Stimulated activated CD4-positive, alpha-beta T cell treated with anti-CD3 and anti-CD28 coated beads, Interleukin-2, amount 100 ng/mL, for 4 hours (primary cell): ENCODE measurements at regions not wholly inside any gene's neighbourhood (a gene's known extent, or its start where the extent isn't known, plus 50 kb on each side); places are given as distances from the start of the nearest gene placed in this dataset.

ENCODE experiments used
- DNase-seq: peaks from one replicate; pipeline ENCODE4 v3.0.0-alpha.2; 2020; ENCODE audit warnings: low read depth

DNA sequence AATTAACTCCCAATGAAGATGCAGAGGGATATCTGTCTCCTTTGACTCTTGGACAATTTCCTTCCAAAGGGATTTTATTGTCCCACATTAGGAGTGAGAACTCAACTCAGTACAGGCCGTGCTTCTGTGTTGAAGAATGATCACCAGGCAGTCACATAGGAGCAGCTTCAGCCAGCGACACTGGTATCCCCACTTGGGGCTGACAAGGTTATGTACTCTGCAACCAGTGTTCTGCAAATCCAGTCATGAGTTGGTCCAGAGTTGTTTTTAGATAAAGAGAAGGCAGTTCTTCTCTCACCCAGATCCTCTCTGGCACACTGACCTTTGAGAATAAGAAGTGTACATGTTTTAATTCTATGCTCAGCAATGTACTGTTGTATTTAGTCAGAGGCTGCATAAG, 415.8 kb downstream of the SETD4 start:
- DNase-seq = no peak

DNA sequence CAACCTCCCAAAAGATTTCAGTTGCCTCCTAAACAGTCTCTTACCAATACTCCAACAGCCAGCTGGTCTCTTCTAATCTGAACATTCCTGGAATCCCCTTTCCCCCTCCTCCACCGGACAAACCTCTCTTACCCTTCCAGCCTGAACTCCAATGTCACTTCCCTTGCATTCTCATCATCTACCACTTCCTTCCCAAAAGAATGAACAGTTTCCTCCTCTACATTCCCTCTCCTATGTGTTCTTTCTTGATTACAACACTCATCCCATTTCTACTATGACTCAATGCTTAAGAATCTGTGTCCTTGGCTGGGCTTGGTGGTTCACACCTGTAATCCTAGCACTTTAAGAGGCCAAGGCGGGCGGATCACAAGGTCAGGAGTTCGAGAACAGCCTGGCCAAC, 417.1 kb downstream of the SETD4 start:
- DNase-seq = no peak

DNA sequence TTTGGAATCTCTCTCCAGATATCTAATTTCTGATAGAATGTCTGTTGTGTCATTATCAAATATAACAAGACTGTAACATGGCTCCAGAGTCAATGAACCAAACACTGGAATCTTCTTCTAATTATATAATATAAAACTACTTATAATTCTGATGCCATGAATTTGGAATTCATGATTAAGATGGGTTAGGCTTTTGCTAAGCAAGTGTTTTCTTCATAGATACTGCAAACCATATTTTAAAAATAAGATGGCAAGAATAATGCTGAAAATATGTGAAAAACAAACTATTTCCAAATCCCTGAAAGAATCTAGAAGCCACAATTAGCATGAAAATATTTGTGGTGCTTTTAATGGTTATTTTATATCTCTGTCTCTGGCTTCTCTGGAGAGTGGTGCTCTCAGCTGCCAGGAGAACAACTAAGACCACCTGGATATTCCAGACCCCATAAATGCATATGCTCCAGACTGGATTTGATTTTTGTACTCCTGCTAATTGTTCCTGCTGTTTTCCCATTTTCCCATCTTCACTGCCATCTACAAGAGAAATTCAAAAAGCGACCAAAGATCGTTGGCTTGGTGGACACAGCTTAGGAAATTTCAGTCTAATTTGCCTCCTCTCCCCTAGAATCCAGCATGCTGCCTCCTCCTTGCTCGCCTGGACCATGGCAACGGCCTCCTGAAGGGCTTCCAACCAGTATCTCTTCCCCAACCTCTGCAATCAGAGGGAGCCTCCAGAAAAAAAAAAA, 418.9 kb downstream of the SETD4 start:
- DNase-seq = no peak

DNA sequence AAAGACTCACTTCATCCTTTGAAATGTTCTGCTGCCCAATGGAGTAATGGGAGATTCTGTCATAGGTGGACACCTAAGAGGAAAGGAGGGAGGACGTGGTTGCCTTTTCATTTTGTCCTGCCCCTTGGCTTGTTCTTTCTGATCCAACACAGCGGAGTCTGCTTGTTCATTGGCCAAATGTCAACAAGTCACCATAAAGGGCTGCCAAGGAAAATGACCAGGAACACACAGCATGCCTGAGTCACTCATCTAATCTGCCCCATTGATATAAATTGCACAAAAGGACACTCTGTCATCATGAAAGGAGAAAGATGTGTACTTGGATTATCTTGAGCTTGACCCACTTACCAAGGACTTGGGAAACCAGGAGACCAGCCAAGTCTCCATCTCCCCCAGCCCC, 422.9 kb downstream of the SETD4 start:
- DNase-seq = no peak

DNA sequence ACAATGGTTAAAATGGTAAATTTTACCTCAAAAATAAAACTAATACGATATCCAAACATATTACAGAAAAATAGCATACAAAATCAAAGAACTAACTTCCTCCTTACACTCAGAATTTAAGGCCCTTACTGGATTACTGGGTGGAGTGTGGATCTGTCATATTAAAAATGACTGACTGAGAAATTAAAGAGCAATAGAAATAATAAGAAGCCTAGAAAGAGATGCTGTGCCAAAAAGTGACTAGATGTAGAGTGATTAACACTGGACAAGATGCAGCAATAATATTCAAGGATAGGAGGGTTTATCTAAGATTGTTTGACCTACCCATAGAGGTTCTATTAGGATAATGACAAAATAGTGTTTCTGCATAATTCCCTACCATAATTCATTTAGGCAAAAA, 424.3 kb downstream of the SETD4 start:
- no peak for DNase-seq

DNA sequence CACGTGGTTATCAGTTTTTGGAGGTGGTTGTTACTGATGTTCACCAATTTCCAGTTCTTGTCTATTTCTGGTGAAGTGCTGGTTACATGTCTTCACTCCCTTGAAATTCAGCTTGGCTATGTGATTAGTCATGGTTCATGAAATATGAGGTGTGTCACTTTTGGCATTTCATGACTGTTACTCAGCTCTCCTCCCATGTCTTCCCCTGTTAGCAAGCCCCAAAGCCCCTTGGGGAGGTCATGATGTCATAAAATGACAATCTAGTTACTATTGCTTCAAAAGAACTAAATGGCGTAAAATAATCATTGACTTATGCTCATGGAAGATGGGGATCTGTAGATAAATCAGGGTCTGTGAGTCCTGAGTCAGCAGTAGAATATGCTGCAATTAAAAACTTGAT, 425.1 kb downstream of the SETD4 start:
- DNase-seq = no peak

DNA sequence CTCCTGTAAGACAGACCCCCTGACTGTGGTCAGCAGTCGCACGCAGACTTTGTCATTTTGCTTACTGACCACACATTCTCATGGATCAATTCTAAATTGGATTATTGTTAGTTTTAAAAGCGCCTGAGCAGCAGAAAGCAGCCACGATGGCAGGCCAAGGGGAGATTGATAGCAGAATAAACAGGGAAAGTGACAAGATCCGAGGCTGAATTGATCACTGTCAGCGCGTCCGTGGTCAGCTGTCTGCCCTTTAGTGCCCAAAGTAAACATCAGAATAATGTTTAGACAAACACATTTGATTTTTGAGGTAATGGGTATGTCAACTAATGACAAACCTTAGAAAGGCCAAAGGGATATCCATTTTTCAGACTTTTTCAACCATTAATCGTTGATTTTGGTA, 426.8 kb downstream of the SETD4 start:
- no peak for DNase-seq

DNA sequence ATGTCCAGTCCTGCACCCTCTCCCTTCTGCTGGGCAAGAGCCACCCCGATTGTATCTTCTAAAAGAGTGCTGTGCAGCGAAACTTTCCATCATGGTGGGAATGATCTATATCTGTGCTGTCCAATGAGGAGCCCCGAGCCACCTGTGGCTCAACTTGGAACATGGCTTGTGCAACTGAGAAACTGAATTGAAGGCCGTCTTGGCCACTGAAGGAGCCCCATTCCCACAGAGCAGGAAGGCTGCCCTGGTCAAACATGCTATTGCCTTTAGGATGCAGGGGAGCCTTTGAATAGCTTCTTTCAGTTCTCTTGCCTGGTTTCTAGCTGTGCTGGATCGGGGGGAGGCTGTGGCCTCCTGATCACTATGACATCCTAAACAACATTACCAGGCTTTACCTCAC, 427.6 kb downstream of the SETD4 start:
- DNase-seq = no peak

DNA sequence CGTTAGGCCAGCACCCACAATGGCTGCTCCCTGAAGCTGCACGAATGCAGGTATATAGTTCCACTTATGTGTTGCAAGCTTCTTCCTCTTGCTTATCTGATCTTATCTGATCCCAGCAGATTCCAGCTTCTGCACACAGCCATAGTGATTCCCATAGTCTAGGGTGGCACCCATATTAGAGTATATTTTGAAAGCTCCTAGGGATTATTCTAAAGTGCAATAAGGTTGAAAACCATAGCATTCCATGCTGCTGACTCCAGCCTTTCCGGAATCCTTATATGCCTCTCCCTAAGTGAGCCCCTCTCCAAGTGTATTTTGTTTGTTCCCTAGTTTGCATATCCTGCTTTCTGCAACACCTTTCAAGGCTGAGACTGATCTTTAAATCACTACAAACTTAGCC, 432.0 kb downstream of the SETD4 start:
- no peak for DNase-seq

DNA sequence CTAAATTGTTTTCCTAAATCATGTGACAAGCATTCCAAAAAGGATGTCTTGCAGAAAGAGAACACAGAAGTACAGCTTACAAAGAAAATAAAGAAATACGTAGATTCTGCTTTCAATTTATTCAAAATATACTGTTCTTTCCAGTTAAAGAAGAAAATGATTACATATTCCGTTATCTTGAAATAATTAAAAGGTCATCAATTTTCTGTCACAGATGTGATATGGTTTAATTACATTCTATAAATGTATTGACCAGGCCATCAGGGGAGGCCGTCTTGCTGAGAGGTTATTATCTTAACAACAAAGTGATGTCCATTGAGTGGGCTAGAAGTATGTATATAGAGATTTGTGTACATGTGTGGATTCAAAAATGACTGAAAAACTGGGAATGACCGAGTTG, 432.9 kb downstream of the SETD4 start:
- no peak for DNase-seq

DNA sequence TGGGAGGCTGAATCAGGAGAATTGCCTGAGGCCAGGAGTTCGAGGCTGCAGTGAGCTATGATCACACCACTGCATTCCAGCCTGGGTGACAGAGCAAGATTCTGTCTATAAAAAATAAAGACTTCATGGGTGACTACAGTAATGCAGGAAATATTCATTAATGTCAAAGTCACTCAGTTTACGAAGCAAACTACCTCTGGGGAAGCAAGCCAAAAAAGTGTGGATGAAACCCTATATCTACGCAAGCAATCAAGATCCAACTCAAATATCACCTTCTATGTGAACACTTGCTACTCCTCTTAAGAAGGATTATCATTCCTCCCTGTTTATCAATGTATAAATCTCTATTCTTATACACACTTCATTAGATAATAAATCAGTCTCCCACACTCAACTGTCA, 434.8 kb downstream of the SETD4 start:
- DNase-seq = no peak

DNA sequence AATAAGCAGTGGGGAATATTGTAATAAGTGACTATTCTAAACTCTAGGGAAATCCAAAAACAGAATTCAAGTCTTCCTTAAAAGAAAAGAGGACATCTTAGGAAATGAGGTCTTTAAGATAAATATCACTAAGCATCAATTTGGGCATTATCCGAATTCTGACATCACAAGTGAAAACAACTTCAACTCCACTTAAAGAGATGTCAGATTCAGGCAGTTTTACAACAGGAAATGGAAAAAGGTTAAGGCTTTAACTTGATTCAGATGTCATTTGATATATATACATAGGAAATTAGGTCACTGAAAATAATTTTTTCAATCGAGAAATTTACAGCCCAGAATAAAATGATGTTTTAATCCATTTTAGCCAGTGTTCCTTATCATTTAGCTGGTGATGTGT, 435.4 kb downstream of the SETD4 start:
- no peak for DNase-seq

DNA sequence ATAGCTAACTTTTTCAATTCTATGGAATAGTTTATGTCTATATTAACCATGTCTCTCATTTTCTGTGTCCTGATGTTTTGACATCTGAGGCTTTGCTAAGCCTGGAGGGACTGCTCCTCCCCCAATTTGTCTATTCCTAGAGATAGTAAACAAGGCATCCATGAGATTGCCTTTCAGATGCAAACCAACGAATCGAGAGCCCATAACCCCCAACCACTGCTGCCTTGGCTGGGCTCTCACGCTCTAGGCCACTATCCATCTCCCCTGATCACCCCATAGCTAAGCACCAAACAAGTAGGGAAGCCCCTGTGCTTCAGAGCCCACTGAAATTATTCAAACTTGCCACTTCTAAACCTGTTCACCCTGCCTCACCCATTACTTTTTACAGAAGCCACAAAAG, 437.7 kb downstream of the SETD4 start:
- DNase-seq = no peak

DNA sequence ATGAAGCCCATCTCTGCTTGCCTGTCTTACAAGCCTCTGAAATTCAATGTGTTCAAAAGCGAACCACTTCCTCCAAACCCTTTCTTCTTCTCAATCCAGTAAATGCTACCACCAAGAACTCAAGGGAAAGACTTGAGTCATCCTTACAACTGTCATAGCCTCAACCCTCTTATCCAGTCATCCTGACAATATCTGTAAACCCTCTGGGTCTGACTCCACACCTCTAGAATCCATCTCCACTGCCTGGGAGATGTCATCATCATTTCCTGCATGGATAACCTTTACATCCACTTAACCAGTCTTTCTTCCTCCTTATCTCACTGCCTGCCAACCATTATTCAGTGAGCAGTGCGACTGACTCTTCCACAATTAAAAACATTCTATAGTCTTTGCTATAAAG, 441.1 kb downstream of the SETD4 start:
- DNase-seq = no peak

DNA sequence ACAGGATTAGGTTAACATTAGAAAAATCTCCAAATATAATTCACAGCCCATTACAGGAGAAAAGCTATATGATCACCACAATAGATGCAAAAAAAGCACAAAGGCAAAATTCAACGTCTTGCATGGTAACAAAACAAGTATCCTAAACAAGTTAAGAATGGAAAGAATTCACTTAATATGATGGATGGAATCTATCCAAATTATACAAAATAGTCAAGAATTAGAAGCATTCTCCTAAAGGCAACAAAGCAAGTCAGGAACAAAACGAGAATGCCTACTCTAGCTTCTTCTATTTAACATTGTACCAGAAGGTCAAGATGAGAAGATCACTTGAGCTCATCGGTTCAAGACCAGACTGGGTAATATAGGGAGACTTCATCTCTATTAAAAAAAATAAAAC, 442.8 kb downstream of the SETD4 start:
- DNase-seq = no peak

DNA sequence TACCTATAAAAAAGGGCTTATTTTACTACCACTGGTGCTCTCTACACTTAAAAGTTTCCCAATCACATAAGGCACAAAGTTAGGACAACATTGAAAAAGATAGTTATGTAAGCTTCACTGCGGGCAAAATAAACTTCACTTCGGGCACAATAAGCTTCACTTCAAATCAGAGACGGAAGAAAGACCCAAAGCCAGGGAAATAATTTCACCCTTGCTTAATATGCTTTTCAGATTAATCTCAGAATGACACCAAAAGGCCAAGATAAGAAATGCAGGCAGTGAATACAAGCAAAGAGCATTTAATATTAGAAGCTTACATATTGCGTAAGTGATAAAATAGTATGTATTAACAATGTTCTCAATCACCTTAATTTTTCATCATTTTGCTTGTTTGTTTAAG, 444.2 kb downstream of the SETD4 start:
- no peak for DNase-seq

DNA sequence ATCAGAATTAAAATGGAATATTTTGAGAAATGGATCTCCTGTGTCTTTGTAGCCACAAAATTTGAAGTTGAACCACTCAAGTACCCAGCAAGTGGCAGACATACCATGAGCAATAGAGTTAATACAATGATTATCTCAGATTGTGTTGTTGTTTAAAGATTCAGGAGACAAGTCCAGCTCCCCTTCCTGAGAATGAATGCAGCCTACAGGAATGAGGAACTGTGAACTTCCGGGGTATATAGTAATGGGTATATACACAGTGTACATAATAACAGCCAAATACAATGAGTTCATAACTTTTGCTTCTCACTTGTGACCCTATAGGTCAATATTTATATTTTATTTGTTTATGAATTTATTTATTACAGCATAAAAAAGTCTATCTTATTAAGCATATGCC, 445.0 kb downstream of the SETD4 start:
- no peak for DNase-seq

DNA sequence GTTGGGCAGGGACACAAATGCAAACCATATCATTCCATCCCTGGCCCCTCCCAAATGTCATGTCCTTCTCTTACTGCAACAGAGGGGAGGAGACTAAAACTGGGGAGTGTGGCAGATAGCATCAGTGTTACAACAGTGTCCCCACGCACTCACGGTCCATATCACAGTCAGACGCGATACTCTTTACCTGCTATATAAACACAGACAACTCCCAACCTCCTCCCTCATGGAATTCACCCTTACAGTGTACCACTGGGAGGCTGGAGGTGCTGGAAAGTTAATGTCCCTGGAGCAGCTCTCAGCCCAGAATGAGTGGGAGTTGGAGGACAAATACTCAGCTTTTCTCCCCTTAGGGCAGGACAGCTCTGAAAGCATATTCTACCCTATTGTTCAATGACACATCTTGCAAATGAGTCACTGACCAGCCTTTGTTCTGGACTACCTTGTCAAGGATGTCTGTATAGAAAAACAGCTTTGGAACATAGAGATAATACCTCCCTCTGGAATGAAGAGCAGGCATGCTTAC, 445.9 kb downstream of the SETD4 start:
- DNase-seq = no peak

DNA sequence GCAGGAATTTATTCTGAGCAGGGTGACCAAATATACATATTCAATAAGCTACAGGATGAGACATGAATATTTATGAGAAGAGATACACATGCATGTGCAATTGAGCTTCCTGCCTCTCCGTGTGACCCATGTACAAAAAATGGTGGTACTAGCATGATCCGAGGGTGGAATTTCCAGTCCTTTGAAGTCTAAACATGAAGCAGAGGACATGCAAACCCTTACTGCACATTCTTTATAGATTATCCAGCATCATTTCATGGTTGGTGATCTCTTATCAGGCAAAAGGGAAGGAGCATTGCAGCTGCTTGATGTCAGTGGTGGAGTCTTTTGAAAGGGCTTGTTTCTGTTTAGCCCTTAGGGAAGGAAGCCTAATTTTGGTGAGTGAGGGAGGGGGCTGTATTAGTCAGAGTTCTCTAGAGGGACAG, 448.6 kb downstream of the SETD4 start:
- no peak for DNase-seq

DNA sequence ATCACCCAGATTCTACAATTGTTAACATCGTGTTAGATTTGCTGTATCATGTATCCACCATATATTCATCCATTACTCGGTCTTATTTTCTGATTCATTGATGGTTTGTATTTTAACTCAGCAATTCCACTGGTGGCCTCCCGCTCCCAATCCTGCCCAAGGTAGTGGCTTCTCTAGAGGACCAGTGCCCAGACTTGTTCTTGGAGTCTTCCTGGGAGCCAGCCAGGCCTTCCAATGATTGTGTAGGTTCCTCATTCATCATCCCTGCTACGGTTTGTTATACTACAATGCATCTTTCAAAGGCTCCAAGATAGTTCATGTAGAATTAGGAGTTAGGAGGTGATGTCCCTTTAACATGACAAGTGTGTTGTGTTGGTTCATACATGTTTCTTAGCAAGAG, 451.1 kb downstream of the SETD4 start:
- no peak for DNase-seq

DNA sequence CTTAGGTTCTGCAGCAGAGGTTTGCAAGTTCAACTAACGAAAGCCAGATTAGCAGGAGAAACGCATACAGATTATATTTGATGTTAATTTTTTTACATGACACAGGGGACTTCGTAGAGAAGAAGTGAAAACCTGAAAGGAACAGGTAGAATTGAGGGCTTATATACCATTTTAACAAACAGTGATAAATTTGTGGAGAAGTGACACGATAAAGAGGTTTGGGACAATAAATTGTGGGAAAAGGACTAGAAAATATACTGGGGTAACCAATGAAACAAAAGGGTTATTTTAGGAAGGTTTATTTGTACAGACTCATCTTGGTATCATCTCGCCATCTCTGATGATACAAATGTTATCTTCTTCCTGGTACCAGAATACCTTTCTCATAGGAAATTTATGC, 452.9 kb downstream of the SETD4 start:
- no peak for DNase-seq

DNA sequence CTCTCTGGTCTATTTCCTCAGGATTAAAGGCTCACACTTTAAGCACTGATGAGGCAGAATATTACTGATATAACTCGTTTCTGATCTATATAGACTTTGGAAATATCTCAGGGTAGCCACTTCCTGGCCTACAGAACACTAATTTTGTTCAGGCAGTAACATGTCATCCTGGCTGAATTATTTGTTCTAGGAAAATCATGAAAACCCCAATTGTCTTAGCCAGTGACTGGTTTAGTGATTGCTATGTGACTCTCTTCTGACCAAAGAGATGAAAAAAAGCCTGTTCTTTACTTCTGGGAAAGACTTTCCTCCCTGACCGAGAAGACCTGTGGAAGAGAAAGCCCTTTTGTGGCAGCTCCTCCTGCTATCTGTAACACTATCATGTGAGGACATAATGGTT, 453.7 kb downstream of the SETD4 start:
- DNase-seq = no peak

DNA sequence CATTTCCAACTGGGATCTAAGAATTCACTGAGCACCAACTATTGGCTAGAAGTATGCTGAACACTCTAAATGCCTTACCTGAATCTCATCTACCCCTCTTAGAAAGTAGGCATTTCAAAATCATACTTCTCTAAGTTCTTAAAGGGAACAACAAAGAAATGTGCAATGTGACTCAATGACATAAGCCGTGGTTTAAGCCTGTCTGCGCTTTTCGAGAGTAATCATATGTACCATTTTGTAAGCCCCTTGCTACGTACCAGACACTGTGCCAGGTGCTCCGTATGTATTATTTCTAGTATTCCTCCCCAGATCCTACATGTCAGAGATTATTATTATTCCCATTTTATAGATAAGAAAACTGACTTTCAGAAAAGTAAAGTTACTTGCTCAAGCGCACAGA, 454.2 kb downstream of the SETD4 start:
- no peak for DNase-seq

DNA sequence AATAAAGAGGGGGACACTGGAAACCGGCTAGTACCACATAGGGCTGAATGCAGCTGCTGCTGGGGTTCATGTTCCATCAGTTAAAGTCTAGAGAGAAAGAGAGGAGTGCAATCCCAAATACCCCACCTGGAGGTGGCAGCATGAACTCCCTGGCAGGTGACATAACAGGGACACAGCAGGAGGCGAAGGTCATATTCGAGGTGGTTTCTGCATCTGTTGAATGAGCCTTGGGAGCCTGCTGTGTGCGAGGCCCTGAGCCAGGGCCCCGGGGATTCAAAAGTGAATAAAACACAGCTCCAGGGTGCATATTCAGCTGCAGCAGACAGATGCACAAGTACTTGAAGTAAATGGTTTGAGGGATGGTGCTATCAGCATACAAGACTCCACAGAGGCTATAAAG, 456.8 kb downstream of the SETD4 start:
- DNase-seq = no peak
